ENCODE measurements at regions not wholly inside any gene's neighbourhood (a gene's known extent, or its start where the extent isn't known, plus 50 kb on each side); places are given as distances from the start of the nearest gene placed in this dataset.

DNA sequence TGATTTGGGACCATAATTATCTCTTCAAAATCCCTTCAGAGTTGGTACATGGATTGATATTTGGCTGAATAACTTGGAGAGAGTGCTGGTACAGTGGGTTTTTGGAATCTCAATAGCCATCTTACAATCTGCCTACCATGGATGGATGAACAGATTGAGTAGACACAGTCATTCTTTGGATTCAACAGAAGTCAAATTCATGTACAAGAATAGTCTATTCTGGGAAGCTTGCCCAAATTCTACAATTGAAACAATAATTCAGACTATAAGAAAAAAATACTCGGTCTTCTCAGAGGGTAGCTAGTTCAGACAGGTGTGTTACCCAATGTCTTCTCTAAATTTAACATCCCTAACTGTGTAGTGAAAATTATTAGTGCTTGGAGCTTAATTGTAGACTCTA, 574.0 kb downstream of the LRRIQ3 start:
- no peak for TF ChIP-seq YY1 (IDR thresholded peaks at IDR 0.05; ENCODE audit: insufficient read depth, insufficient read length)
- no peak for TF ChIP-seq ZNF274 (IDR thresholded peaks at IDR 0.05; ENCODE audit: low read depth, low read length)
- no peak for TF ChIP-seq SUZ12 (IDR thresholded peaks at IDR 0.05; ENCODE audit: extremely low read depth, insufficient read depth, insufficient read length)

Measured in NT2/D1 (cell line).